ENCODE measurements at regions not wholly inside any gene's neighbourhood (a gene's known extent, or its start where the extent isn't known, plus 50 kb on each side); places are given as distances from the start of the nearest gene placed in this dataset.

GRCh38 chr2:145032791-145033190, 512.9 kb upstream of the ZEB2 start:
- TF ChIP-seq CTCF (IDR thresholded peaks at IDR 0.05) (no peak), POLR2A (IDR thresholded peaks at IDR 0.05) (no peak)
